ENCODE measurements at regions not wholly inside any gene's neighbourhood (a gene's known extent, or its start where the extent isn't known, plus 50 kb on each side); places are given as distances from the start of the nearest gene placed in this dataset.

DNA sequence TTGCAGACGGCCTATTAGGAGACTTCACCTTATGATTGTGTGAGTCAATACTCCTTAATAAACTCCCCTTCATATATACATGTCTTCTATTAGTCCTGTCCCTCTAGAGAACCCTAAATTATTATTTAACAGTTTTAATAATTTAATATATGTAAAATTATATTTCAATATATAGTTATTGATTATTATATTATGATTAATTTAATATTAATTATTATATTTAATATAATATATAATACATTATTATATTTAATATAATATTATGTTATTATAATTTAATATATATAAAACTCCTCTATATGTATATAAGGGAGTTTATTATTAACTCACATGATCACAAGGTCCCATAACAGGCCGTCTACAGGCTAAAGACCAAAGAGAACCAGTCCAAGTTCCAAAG lies 533.2 kb downstream of the ARAP2 start:
- FAIRE-seq (no peak), DNase-seq (ENCODE audit: low read depth in 1 of 2, low spot score in 2 of 2) (no peak)
- Histone ChIP-seq H3K79me1 (ENCODE audit: low read depth, low read length) (no peaks in the 10 kb centered on the region), H4K91ac (replicated peaks; ENCODE audit: insufficient read length, low read length) (no peak overlapping the region), H4K20me1 (replicated peaks in 1 of 2; ENCODE audit: control insufficient read depth in 1 of 2, insufficient read depth in 2 of 2, low read length in 2 of 2) (no peaks in the 10 kb centered on the region), H3K23me2 (ENCODE audit: low read depth, low read length) (no peaks in the 10 kb centered on the region), H4K8ac (ENCODE audit: extremely low read depth, insufficient read depth, low read length) (no peak overlapping the region), H3K4me1 (replicated peaks in 1 of 4; ENCODE audit: control insufficient read depth in 3 of 4, insufficient read depth in 4 of 4, low read length in 3 of 4) (no peaks in the 10 kb centered on the region), H3K56ac (replicated peaks; ENCODE audit: insufficient read length, low read depth, low read length) (no peak overlapping the region), H2AFZ (ENCODE audit: low read length) (no peak overlapping the region), H3K4me3 (ENCODE audit: extremely low read depth in 1 of 4, insufficient read depth in 2 of 4, low read depth in 3 of 4, low read length in 4 of 4) (no peak overlapping the region), H2BK15ac (ENCODE audit: low read length) (no peak overlapping the region), H3K9ac (replicated peaks in 1 of 4; ENCODE audit: extremely low read depth in 1 of 4, low read depth in 3 of 4, low read length in 3 of 4) (no peak overlapping the region), H3K4me2 (ENCODE audit: insufficient read depth in 1 of 2, low read depth in 2 of 2, low read length in 2 of 2) (no peak overlapping the region), H3K27me3 (replicated peaks in 1 of 4; ENCODE audit: control insufficient read depth in 3 of 4, extremely low read depth in 1 of 4, insufficient read depth in 3 of 4, low read length in 3 of 4) (no peaks in the 10 kb centered on the region), H2BK20ac (ENCODE audit: low read length) (no peak overlapping the region), H2AK5ac (ENCODE audit: low read depth, low read length) (no peak overlapping the region), H3K4ac (replicated peaks; ENCODE audit: insufficient read length, low read depth, low read length) (no peak overlapping the region), H2BK12ac (ENCODE audit: low read depth, low read length) (no peak overlapping the region), H3K14ac (ENCODE audit: insufficient read length) (no peak overlapping the region), H3K79me2 (ENCODE audit: control insufficient read depth in 1 of 2, insufficient read depth in 2 of 2, low read length in 2 of 2) (no peaks in the 10 kb centered on the region), H2BK120ac (replicated peaks; ENCODE audit: low read depth, low read length) (no peak overlapping the region), H2BK5ac (ENCODE audit: low read depth, low read length) (no peak overlapping the region), H3K27ac (ENCODE audit: low read depth, low read length) (no peak overlapping the region), H3K36me3 (ENCODE audit: control insufficient read depth in 2 of 4, insufficient read depth in 4 of 4, low read length in 3 of 4) (no peaks in the 10 kb centered on the region; a peak in 1 of 8 replicates), H3K9me3 (ENCODE audit: insufficient read depth in 2 of 2, low read depth in 1 of 2, low read length in 1 of 2) (peaks cover 0 to 5% of the 10 kb centered on the region in 2 experiments; a peak in 1 of 4 replicates), H3K23ac (ENCODE audit: insufficient read length) (no peak overlapping the region), H3K18ac (ENCODE audit: extremely low read depth, low read length) (no peak overlapping the region), H4K5ac (ENCODE audit: insufficient read length, low read depth, low read length) (no peak overlapping the region)
- CTCF ChIA-PET (ENCODE audit: partially characterized antibody): no interaction called here
- POLR2A ChIA-PET (ENCODE audit: partially characterized antibody): no interaction called here
- 95% methylated on average over 2 of the region's 2 CpGs; no CpG with 5 or more reads in 1 of the 2 experiments for WGBS, 2 experiments (ENCODE audit: extremely low coverage in 1 of 2, insufficient coverage in 1 of 2, insufficient read length in 1 of 2, insufficient replicate concordance in 2 of 2, low coverage in 1 of 2, low lambda C conversion rate in 2 of 2, missing lambda C conversion rate in 1 of 2)
- TF ChIP-seq CTBP2 (IDR thresholded peaks at IDR 0.05; ENCODE audit: borderline replicate concordance, insufficient read depth, insufficient read length, low read length): no peak
- no peak for TF ChIP-seq HDAC6 (IDR thresholded peaks at IDR 0.05; ENCODE audit: low read depth, low read length)
- no peak for TF ChIP-seq BACH1 (IDR thresholded peaks at IDR 0.05; ENCODE audit: low read length)
- TF ChIP-seq SUZ12 (IDR thresholded peaks at IDR 0.05; ENCODE audit: low read length): no peak
- TF ChIP-seq, protein P1, sequence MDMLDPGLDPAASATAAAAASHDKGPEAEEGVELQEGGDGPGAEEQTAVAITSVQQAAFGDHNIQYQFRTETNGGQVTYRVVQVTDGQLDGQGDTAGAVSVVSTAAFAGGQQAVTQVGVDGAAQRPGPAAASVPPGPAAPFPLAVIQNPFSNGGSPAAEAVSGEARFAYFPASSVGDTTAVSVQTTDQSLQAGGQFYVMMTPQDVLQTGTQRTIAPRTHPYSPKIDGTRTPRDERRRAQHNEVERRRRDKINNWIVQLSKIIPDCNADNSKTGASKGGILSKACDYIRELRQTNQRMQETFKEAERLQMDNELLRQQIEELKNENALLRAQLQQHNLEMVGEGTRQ (IDR thresholded peaks at IDR 0.05; ENCODE audit: low read length): no peak
- no peak for TF ChIP-seq ASH2L (IDR thresholded peaks at IDR 0.05; ENCODE audit: low read length)
- TF ChIP-seq SIRT6 (IDR thresholded peaks at IDR 0.05; ENCODE audit: low read length): no peak
- TF ChIP-seq BRCA1 (IDR thresholded peaks at IDR 0.05; ENCODE audit: low read depth, low read length): no peak
